22Rv1 (cell line): ENCODE measurements at regions not wholly inside any gene's neighbourhood (a gene's known extent, or its start where the extent isn't known, plus 50 kb on each side); places are given as distances from the start of the nearest gene placed in this dataset.

Source experiments
- CTCF ChIP-seq: fragments of 450-650 bp; IDR thresholded peaks from 2 replicates; pipeline ENCODE4 v1.5.1; 2017; ENCODE audit warnings: mild to moderate bottlenecking
- ZFX ChIP-seq: fragments of 450-650 bp; IDR thresholded peaks from 2 replicates; pipeline ENCODE4 v1.6.1; 2017; ENCODE audit warnings: antibody characterized with exemption, borderline replicate concordance

DNA sequence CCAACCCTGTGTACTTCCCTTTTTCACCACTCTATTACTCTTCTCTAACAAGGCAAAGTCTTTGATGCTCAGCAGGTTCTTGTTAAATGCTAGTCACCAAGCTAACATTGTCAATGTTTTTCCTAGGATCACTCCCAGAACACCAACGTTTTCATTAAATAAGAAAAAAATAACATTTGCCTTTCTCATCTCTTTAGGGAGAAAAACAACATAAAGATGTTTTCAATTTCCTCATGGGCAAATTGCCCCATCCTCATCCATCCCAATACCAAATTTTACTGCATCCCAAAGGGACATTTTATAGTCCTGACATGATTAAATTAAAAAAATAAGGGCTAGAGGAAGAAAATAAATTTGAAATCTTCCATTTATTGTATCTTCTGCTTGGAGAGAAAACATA is 106.5 kb downstream of the SUCNR1 start:
- TF ChIP-seq CTCF (no peak), ZFX (no peak)
